ENCODE measurements at regions not wholly inside any gene's neighbourhood (a gene's known extent, or its start where the extent isn't known, plus 50 kb on each side); places are given as distances from the start of the nearest gene placed in this dataset.

DNA sequence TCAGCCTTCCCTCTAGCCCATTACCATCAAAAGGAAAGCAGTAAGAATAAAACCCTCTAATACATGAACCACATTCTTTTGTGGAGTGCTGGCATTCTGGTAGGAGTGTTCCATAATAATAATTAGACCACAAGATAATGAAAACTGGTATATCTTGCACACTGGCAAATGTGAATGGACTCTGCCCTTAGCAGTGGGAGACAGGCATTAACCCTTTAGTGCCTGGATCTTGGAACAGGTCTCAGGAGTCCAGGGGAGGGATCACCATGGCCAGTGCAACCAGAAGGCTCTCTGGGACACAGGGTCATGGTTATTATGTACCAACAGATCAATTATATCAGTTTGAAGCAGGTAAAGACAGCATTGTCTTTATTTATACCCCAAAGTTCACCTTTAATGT lies 387.5 kb upstream of the TMPO start:
- intact Hi-C loops (cut with DNase I; ENCODE audit: low total_unique reads): no loop called here
- peaks cover 0 to 13% (median 4%) of the 10 kb centered on the region in 6 donors for H3K4me1 ChIP-seq
- H3K4me3 ChIP-seq: no peak overlapping the region
- TF ChIP-seq, protein P1, sequence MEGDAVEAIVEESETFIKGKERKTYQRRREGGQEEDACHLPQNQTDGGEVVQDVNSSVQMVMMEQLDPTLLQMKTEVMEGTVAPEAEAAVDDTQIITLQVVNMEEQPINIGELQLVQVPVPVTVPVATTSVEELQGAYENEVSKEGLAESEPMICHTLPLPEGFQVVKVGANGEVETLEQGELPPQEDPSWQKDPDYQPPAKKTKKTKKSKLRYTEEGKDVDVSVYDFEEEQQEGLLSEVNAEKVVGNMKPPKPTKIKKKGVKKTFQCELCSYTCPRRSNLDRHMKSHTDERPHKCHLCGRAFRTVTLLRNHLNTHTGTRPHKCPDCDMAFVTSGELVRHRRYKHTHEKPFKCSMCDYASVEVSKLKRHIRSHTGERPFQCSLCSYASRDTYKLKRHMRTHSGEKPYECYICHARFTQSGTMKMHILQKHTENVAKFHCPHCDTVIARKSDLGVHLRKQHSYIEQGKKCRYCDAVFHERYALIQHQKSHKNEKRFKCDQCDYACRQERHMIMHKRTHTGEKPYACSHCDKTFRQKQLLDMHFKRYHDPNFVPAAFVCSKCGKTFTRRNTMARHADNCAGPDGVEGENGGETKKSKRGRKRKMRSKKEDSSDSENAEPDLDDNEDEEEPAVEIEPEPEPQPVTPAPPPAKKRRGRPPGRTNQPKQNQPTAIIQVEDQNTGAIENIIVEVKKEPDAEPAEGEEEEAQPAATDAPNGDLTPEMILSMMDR (IDR thresholded peaks at IDR 0.05 in 8 of 11, conservative IDR thresholded peaks at IDR 0.05 in 3 of 11): no peak
- TF ChIP-seq POLR2AphosphoS5 (IDR thresholded peaks at IDR 0.05) (no peak), POLR2A (IDR thresholded peaks at IDR 0.05) (no peak)
- DNase-seq: no peak
- peak overlapping the region in 1 of 8 donors; percentile 1 for H3K27ac ChIP-seq
- H3K36me3 ChIP-seq: no peaks in the 10 kb centered on the region
- H3K9me3 ChIP-seq: no peaks in the 10 kb centered on the region
- H3K27me3 ChIP-seq (replicated peaks in 1 of 7): no peaks in the 10 kb centered on the region

DNA sequence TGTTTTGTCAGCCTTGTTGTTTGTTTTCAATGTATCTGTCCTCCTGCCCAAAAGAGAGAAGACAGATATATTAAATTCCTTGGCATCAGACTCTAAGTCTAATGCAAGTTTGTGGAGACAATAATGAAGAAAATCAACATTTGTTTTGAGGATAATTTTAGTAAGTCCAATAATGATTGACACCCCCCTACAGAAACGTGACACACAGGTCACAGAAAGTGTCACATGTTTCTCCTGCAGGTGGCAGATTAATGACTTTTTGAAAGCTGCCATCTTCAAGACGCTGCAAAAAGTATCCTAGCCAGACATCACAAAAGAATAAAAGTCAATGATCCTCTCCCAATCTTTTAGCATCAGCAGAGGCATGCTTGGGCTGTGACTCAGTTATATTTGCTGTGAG lies 378.8 kb upstream of the TMPO start:
- H3K9me3 ChIP-seq: no peaks in the 10 kb centered on the region
- TF ChIP-seq POLR2A (IDR thresholded peaks at IDR 0.05) (no peak), POLR2AphosphoS5 (IDR thresholded peaks at IDR 0.05) (no peak)
- TF ChIP-seq, protein P1 (IDR thresholded peaks at IDR 0.05 in 8 of 11, conservative IDR thresholded peaks at IDR 0.05 in 3 of 11): no peak
- no peaks in the 10 kb centered on the region for H3K36me3 ChIP-seq
- no peak for DNase-seq
- H3K27ac ChIP-seq: no peak overlapping the region
- no peak overlapping the region for H3K4me3 ChIP-seq
- H3K27me3 ChIP-seq (replicated peaks in 1 of 7): no peaks in the 10 kb centered on the region
- intact Hi-C loops (cut with DNase I; ENCODE audit: low total_unique reads): no loop called here
- WGBS, 5 donors: 46 to 68% (median 57%) methylated on average over 2 of the region's 2 CpGs
- H3K4me1 ChIP-seq: no peaks in the 10 kb centered on the region

DNA sequence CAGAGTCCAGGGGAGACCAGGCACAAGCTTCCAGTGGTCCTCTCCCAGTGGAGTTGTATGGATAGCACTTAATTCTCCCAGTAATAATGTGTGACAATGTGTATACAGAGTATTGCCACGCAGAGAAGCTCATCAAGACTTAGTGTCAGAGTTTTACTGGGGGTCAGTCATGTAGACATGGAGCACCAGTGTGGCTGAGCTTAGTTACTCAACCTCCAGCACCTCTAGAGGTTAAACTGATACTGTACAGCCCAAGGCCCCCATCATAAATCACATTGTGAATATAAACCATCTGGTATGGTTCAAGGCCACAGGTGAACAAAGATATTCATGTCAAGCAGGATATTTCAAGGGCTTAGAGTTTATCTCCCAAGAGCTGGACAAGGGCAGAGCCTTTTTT lies 378.1 kb upstream of the TMPO start:
- H3K9me3 ChIP-seq: no peaks in the 10 kb centered on the region
- TF ChIP-seq POLR2AphosphoS5 (IDR thresholded peaks at IDR 0.05) (no peak), POLR2A (IDR thresholded peaks at IDR 0.05) (no peak)
- TF ChIP-seq, protein P1 (IDR thresholded peaks at IDR 0.05 in 8 of 11, conservative IDR thresholded peaks at IDR 0.05 in 3 of 11): no peak
- H3K27me3 ChIP-seq (replicated peaks in 1 of 7): no peaks in the 10 kb centered on the region
- DNase-seq: no peak
- 33 to 54% (median 39%) methylated on average over 1 of the region's 1 CpG for whole genome bisulfite sequencing, 5 donors
- no peak overlapping the region for H3K4me3 ChIP-seq
- no peak overlapping the region for H3K27ac ChIP-seq
- intact Hi-C loops (cut with DNase I; ENCODE audit: low total_unique reads): no loop called here
- no peaks in the 10 kb centered on the region for H3K4me1 ChIP-seq
- H3K36me3 ChIP-seq: no peaks in the 10 kb centered on the region

DNA sequence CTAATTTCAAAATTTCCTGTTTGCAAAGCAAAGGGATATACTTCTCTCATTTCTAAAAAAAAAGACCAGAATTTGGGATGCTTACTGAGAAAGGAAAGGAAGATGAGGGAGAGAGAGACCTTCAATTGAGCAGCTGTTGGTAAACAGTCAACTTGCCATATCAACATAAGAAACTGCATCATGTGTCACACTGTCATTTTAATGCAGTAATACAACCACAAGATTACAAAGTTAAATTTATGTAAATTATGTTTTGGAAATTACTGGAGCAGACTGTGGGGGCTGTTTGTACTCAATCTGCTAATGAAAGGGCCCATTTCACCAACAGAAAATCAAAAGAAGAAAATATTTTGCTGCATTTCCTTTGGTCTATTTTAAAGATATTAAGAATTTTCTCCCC lies 370.4 kb upstream of the TMPO start:
- Histone ChIP-seq H3K36me3 (no peaks in the 10 kb centered on the region), H3K9me3 (peaks cover 0 to 4% (median 0%) of the 10 kb centered on the region in 8 donors), H3K27ac (no peak overlapping the region), H3K27me3 (replicated peaks in 1 of 7) (no peaks in the 10 kb centered on the region), H3K4me3 (no peak overlapping the region), H3K4me1 (no peaks in the 10 kb centered on the region)
- TF ChIP-seq, protein P1 (IDR thresholded peaks at IDR 0.05 in 8 of 11, conservative IDR thresholded peaks at IDR 0.05 in 3 of 11): no peak
- TF ChIP-seq POLR2AphosphoS5 (IDR thresholded peaks at IDR 0.05): no peak
- TF ChIP-seq POLR2A (IDR thresholded peaks at IDR 0.05): no peak
- no peak for DNase-seq
- intact Hi-C loops (cut with DNase I; ENCODE audit: low total_unique reads): no loop called here

Measured in spleen (tissue), 11 donors.